ENCODE measurements at regions not wholly inside any gene's neighbourhood (a gene's known extent, or its start where the extent isn't known, plus 50 kb on each side); places are given as distances from the start of the nearest gene placed in this dataset.
A peak's percentile ranks its signal among the peaks of the same experiment; 100 is the strongest.

DNA sequence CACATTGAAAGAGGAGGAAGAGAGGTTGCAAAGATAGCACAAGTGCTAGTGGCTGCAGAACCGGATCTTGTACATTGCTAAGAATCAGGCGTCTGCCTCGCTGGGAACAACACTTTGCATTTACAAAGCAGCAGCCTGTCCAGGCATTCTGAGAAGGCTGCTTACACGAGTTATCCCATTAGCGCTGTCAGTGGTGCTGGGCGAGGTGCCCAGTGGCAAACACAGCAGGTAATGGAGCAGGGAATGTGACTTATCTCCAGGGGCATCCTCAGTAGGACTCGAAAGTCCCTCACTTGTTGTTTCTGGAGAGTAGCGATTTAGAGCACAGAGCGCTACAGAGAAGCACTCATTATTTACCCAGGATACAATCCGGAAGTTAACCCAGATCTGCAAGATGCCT lies 209.6 kb downstream of the OLFM4 start:
- Mint-ChIP-seq H3K36me3 (ENCODE audit: insufficient read depth in 1 of 3, low read depth in 3 of 3) (no peaks in the 10 kb centered on the region), H3K27me3 (ENCODE audit: low read depth) (peaks cover 3% of the 10 kb centered on the region), H3K9me3 (no peaks in the 10 kb centered on the region), H3K4me1 (peaks cover 25 to 31% of the 10 kb centered on the region in 2 experiments), H3K4me3 (no peak overlapping the region), H3K27ac (no peak overlapping the region)
- no peak overlapping the region for H4K8ac ChIP-seq (replicated peaks; ENCODE audit: insufficient read length, low read depth, low read length)
- no peak overlapping the region for H2AK5ac ChIP-seq (ENCODE audit: insufficient read length, low read length)
- no peak overlapping the region for H2BK5ac ChIP-seq (ENCODE audit: insufficient read length, low read length)
- no peak overlapping the region for H3K23ac ChIP-seq (ENCODE audit: insufficient read length, low read depth, low read length)
- no peak overlapping the region for H3T11ph ChIP-seq (ENCODE audit: low read length)
- no peak overlapping the region for H2AFZ ChIP-seq (ENCODE audit: low read length)
- no peaks in the 10 kb centered on the region for H3K79me2 ChIP-seq (ENCODE audit: insufficient read depth, low read length)
- no peak overlapping the region for H3K4me2 ChIP-seq (ENCODE audit: insufficient read depth, insufficient read length, low read length)
- H2BK12ac ChIP-seq (ENCODE audit: insufficient read length, low read depth, low read length): no peak overlapping the region
- no peak overlapping the region for H2BK15ac ChIP-seq (ENCODE audit: low read depth, low read length)
- no peak overlapping the region for H3K56ac ChIP-seq (ENCODE audit: insufficient read length, low read depth, low read length)
- no peak overlapping the region for H3K14ac ChIP-seq (ENCODE audit: insufficient read depth, low read length)
- peak; percentile 36 for DNase-seq
- no peak overlapping the region for H3K27ac ChIP-seq (ENCODE audit: insufficient read length, low read depth, low read length)
- no peak overlapping the region for H3K4ac ChIP-seq (ENCODE audit: low read depth, low read length)
- H4K91ac ChIP-seq (ENCODE audit: insufficient read length, low read depth, low read length): no peak overlapping the region
- no peaks in the 10 kb centered on the region for H3K9me3 ChIP-seq (ENCODE audit: control insufficient read depth, low read depth, low read length)
- TF ChIP-seq, protein P1, sequence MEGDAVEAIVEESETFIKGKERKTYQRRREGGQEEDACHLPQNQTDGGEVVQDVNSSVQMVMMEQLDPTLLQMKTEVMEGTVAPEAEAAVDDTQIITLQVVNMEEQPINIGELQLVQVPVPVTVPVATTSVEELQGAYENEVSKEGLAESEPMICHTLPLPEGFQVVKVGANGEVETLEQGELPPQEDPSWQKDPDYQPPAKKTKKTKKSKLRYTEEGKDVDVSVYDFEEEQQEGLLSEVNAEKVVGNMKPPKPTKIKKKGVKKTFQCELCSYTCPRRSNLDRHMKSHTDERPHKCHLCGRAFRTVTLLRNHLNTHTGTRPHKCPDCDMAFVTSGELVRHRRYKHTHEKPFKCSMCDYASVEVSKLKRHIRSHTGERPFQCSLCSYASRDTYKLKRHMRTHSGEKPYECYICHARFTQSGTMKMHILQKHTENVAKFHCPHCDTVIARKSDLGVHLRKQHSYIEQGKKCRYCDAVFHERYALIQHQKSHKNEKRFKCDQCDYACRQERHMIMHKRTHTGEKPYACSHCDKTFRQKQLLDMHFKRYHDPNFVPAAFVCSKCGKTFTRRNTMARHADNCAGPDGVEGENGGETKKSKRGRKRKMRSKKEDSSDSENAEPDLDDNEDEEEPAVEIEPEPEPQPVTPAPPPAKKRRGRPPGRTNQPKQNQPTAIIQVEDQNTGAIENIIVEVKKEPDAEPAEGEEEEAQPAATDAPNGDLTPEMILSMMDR (conservative IDR thresholded peaks at IDR 0.05): no peak
- H3K9ac ChIP-seq (ENCODE audit: extremely low read depth, insufficient read length, low read length): no peak overlapping the region
- H2BK120ac ChIP-seq (ENCODE audit: low read depth, low read length, poor library complexity, severe bottlenecking): no peak overlapping the region
- H3K18ac ChIP-seq (ENCODE audit: insufficient read length, low read depth, low read length): no peak overlapping the region
- H3K4me1 ChIP-seq (ENCODE audit: insufficient read depth, low read length): no peaks in the 10 kb centered on the region; the same call in 1 of the 2 replicates
- H4K20me1 ChIP-seq (ENCODE audit: control insufficient read depth, insufficient read depth, insufficient read length): no peaks in the 10 kb centered on the region
- H3K27me3 ChIP-seq (ENCODE audit: insufficient read depth, low read length): no peaks in the 10 kb centered on the region
- no peaks in the 10 kb centered on the region for H3K23me2 ChIP-seq (ENCODE audit: insufficient read length, low read depth, low read length, poor library complexity, severe bottlenecking)
- no CpG with 5 or more reads among the region's 10 CpGs for WGBS (ENCODE audit: extremely low coverage, insufficient read length, low lambda C conversion rate)
- H2BK20ac ChIP-seq (ENCODE audit: low read depth, low read length, poor library complexity, severe bottlenecking): no peak overlapping the region
- H4K5ac ChIP-seq (ENCODE audit: insufficient read length, low read depth, low read length): no peak overlapping the region
- H3K79me1 ChIP-seq (ENCODE audit: insufficient read depth, low read depth, low read length, poor library complexity, severe bottlenecking): no peaks in the 10 kb centered on the region

Data from H9 (cell line).